ENCODE measurements at regions not wholly inside any gene's neighbourhood (a gene's known extent, or its start where the extent isn't known, plus 50 kb on each side); places are given as distances from the start of the nearest gene placed in this dataset.

GRCh38 chr3:29011966-29012365 is 268.9 kb upstream of the RBMS3 start:
- no peak overlapping the region for H3K4me2 ChIP-seq (ENCODE audit: low read length)
- intact Hi-C loops (cut with micrococcal nuclease): no loop called here
- H3K79me2 ChIP-seq (ENCODE audit: insufficient read depth, low read length): no peaks in the 10 kb centered on the region
- H3K27ac ChIP-seq (ENCODE audit: low read depth, low read length): no peak overlapping the region
- BruUV-seq (replicated peaks): no TSS peak
- H2AFZ ChIP-seq (ENCODE audit: low read depth, low read length, poor library complexity, severe bottlenecking): no peak overlapping the region
- H3K9me2 ChIP-seq (ENCODE audit: insufficient read depth): no peaks in the 10 kb centered on the region
- H3K27me3 ChIP-seq (ENCODE audit: insufficient read depth, low read length): no peaks in the 10 kb centered on the region
- ChIA-PET CTCF (no interaction called here), RAD21 (ENCODE audit: low non-redundant PET in 1 of 2, low total read pairs in 2 of 2, uncharacterized antibody in 2 of 2, unreplicated experiment in 2 of 2) (no interaction called here), POLR2A (no interaction called here)
- ATAC-seq: no peak
- H3K36me3 ChIP-seq (ENCODE audit: control insufficient read depth in 1 of 2, insufficient read depth in 2 of 2, low read length in 2 of 2): no peaks in the 10 kb centered on the region
- H3K9ac ChIP-seq (ENCODE audit: low read length): no peak overlapping the region
- no peak overlapping the region for H3K4me3 ChIP-seq (replicated peaks in 1 of 2; ENCODE audit: low read depth in 1 of 2, low read length in 2 of 2)
- no peak for DNase-seq (ENCODE audit: low read depth, low spot score)
- TF ChIP-seq TCF7L2 (IDR thresholded peaks at IDR 0.05; ENCODE audit: borderline replicate concordance, extremely low read depth, insufficient read depth, insufficient read length) (no peak), CEBPB (IDR thresholded peaks at IDR 0.05; ENCODE audit: low read depth) (no peak), EZH2phosphoT487 (IDR thresholded peaks at IDR 0.05; ENCODE audit: borderline replicate concordance) (no peak)
- no peaks in the 10 kb centered on the region for H4K20me1 ChIP-seq (ENCODE audit: insufficient read depth)
- H3K4me1 ChIP-seq (ENCODE audit: control insufficient read depth in 1 of 2, insufficient read depth in 2 of 2, low read length in 2 of 2): no peaks in the 10 kb centered on the region
- no peaks in the 10 kb centered on the region for H3K9me3 ChIP-seq (ENCODE audit: control insufficient read depth in 1 of 2, insufficient read depth in 1 of 2, low read depth in 1 of 2, low read length in 2 of 2)

DNA sequence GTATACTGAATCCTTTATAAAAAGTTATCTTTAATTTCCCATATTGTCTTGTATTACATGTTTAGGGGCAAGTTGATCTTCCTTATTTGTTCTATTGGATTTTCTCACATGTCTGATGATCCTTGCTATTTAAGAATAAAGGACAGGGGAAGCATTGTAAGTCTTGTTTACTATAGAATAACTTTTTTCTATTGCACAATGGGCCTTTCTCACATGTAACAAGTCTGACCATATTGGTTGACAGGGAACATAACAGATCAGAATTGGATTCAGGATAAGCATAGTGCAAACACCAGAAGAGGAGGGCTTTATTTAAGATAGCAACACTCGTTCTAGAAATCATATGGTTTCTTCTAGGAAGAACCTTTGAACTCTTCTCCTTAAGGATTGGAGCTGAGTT is 257.9 kb upstream of the RBMS3 start:
- H3K9ac ChIP-seq (ENCODE audit: low read length): no peak overlapping the region
- no peak overlapping the region for H3K27ac ChIP-seq (ENCODE audit: low read depth, low read length)
- H3K4me1 ChIP-seq (ENCODE audit: control insufficient read depth in 1 of 2, insufficient read depth in 2 of 2, low read length in 2 of 2): no peaks in the 10 kb centered on the region
- H3K79me2 ChIP-seq (ENCODE audit: insufficient read depth, low read length): no peaks in the 10 kb centered on the region
- no peaks in the 10 kb centered on the region for H4K20me1 ChIP-seq (ENCODE audit: insufficient read depth)
- H3K4me3 ChIP-seq (replicated peaks in 1 of 2; ENCODE audit: low read depth in 1 of 2, low read length in 2 of 2): no peak overlapping the region
- H3K9me3 ChIP-seq (ENCODE audit: control insufficient read depth in 1 of 2, insufficient read depth in 1 of 2, low read depth in 1 of 2, low read length in 2 of 2): no peaks in the 10 kb centered on the region
- CTCF ChIA-PET: no interaction called here
- DNase-seq (ENCODE audit: low read depth, low spot score) (no peak), ATAC-seq (no peak)
- BruUV-seq (replicated peaks): no TSS peak
- no peak overlapping the region for H3K4me2 ChIP-seq (ENCODE audit: low read length)
- TF ChIP-seq JUND (IDR thresholded peaks at IDR 0.05) (no peak), EZH2phosphoT487 (IDR thresholded peaks at IDR 0.05; ENCODE audit: borderline replicate concordance) (no peak), TCF7L2 (IDR thresholded peaks at IDR 0.05; ENCODE audit: borderline replicate concordance, extremely low read depth, insufficient read depth, insufficient read length) (no peak), ZFX (IDR thresholded peaks at IDR 0.05) (no peak), ATF3 (IDR thresholded peaks at IDR 0.05) (no peak), ZBTB33 (IDR thresholded peaks at IDR 0.05; ENCODE audit: extremely low read depth, insufficient replicate concordance, low read length) (no peak), EZH2 (IDR thresholded peaks at IDR 0.05) (no peak), FOSL1 (IDR thresholded peaks at IDR 0.05; ENCODE audit: low read depth) (no peak), POLR2AphosphoS5 (IDR thresholded peaks at IDR 0.05; ENCODE audit: low read depth, low read length) (no peak), SP1 (IDR thresholded peaks at IDR 0.05; ENCODE audit: low read depth) (no peak), CEBPB (IDR thresholded peaks at IDR 0.05; ENCODE audit: low read depth) (no peak), POLR2A (IDR thresholded peaks at IDR 0.05; ENCODE audit: borderline replicate concordance, extremely low read depth, insufficient read depth, insufficient read length) (no peak), YY1 (IDR thresholded peaks at IDR 0.05; ENCODE audit: extremely low read depth, insufficient replicate concordance, low read depth, low read length) (no peak), SRF (IDR thresholded peaks at IDR 0.05; ENCODE audit: low read depth) (no peak), ZNF274 (IDR thresholded peaks at IDR 0.05; ENCODE audit: low read depth, low read length) (no peak), RAD21 (IDR thresholded peaks at IDR 0.05; ENCODE audit: low read depth) (no peak), EGR1 (IDR thresholded peaks at IDR 0.05; ENCODE audit: low read depth) (no peak)
- TF ChIP-seq, protein P1, sequence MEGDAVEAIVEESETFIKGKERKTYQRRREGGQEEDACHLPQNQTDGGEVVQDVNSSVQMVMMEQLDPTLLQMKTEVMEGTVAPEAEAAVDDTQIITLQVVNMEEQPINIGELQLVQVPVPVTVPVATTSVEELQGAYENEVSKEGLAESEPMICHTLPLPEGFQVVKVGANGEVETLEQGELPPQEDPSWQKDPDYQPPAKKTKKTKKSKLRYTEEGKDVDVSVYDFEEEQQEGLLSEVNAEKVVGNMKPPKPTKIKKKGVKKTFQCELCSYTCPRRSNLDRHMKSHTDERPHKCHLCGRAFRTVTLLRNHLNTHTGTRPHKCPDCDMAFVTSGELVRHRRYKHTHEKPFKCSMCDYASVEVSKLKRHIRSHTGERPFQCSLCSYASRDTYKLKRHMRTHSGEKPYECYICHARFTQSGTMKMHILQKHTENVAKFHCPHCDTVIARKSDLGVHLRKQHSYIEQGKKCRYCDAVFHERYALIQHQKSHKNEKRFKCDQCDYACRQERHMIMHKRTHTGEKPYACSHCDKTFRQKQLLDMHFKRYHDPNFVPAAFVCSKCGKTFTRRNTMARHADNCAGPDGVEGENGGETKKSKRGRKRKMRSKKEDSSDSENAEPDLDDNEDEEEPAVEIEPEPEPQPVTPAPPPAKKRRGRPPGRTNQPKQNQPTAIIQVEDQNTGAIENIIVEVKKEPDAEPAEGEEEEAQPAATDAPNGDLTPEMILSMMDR (IDR thresholded peaks at IDR 0.05 in 2 of 3, conservative IDR thresholded peaks at IDR 0.05 in 1 of 3; ENCODE audit: borderline replicate concordance in 1 of 3, insufficient read depth in 1 of 3, low read depth in 2 of 3, low read length in 2 of 3): no peak
- TF ChIP-seq, protein P2, sequence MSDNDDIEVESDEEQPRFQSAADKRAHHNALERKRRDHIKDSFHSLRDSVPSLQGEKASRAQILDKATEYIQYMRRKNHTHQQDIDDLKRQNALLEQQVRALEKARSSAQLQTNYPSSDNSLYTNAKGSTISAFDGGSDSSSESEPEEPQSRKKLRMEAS (IDR thresholded peaks at IDR 0.05): no peak
- intact Hi-C loops (cut with micrococcal nuclease): no loop called here
- no peak overlapping the region for H2AFZ ChIP-seq (ENCODE audit: low read depth, low read length, poor library complexity, severe bottlenecking)
- POLR2A ChIA-PET: no interaction called here
- no peaks in the 10 kb centered on the region for H3K27me3 ChIP-seq (ENCODE audit: insufficient read depth, low read length)
- no peaks in the 10 kb centered on the region for H3K36me3 ChIP-seq (ENCODE audit: control insufficient read depth in 1 of 2, insufficient read depth in 2 of 2, low read length in 2 of 2)
- no peaks in the 10 kb centered on the region for H3K9me2 ChIP-seq (ENCODE audit: insufficient read depth)
- RAD21 ChIA-PET (ENCODE audit: low non-redundant PET in 1 of 2, low total read pairs in 2 of 2, uncharacterized antibody in 2 of 2, unreplicated experiment in 2 of 2): no interaction called here

All from HCT116 (cell line).